Small intestine (tissue), 7 donors: ENCODE measurements at regions not wholly inside any gene's neighbourhood (a gene's known extent, or its start where the extent isn't known, plus 50 kb on each side); places are given as distances from the start of the nearest gene placed in this dataset.
A peak's percentile ranks its signal among the peaks of the same experiment; 100 is the strongest.

Experiments used
- DNase-seq, 2 donors: peaks; one replicate each; pipeline versions ENCODE4 v3.0.0 to v3.0.0-alpha.2; 2013
- FAIRE-seq: peaks from 2 replicates; lab custom pipeline; 2012; peaks lifted over from hg19 to GRCh38; lab: Jason Lieb, UNC
- H3K27ac ChIP-seq, 3 donors: one replicate each; pipeline ENCODE4 v1.5.1; 2013; ENCODE audit warnings: low read length in 2 of 3, mild to moderate bottlenecking in 2 of 3, control low read depth in 1 of 3, inconsistent platforms in 1 of 3, low read depth in 1 of 3, moderate library complexity in 1 of 3
- H3K27me3 ChIP-seq, 3 donors: one replicate each; pipeline ENCODE4 v1.6.1; 2013; ENCODE audit warnings: low read length in 3 of 3, inconsistent platforms in 1 of 3; ENCODE audit not compliant: control insufficient read depth in 3 of 3, insufficient read depth in 3 of 3
- H3K36me3 ChIP-seq, 3 donors: one replicate each; pipeline ENCODE4 v1.6.1; 2013; ENCODE audit warnings: low read length in 3 of 3, inconsistent platforms in 1 of 3, low read depth in 1 of 3, mild to moderate bottlenecking in 1 of 3, moderate library complexity in 1 of 3; ENCODE audit not compliant: control insufficient read depth in 3 of 3, insufficient read depth in 2 of 3
- H3K4me1 ChIP-seq, 3 donors: one replicate each; pipeline ENCODE4 v1.6.1; 2013; ENCODE audit warnings: low read length in 2 of 3, inconsistent platforms in 1 of 3, low read depth in 1 of 3, mild to moderate bottlenecking in 1 of 3, moderate library complexity in 1 of 3; ENCODE audit not compliant: control insufficient read depth in 3 of 3, insufficient read depth in 2 of 3
- H3K4me3 ChIP-seq, 3 donors: one replicate each; pipeline ENCODE4 v1.5.1; 2013; ENCODE audit warnings: low read length in 3 of 3, control low read depth in 1 of 3, inconsistent platforms in 1 of 3, low read depth in 1 of 3, mild to moderate bottlenecking in 1 of 3, moderate library complexity in 1 of 3
- H3K9me3 ChIP-seq, 2 donors: one replicate each; pipeline ENCODE4 v1.6.1; 2013; ENCODE audit warnings: low read depth in 1 of 2, low read length in 1 of 2; ENCODE audit not compliant: control insufficient read depth in 2 of 2, insufficient read depth in 1 of 2
- WGBS, 3 donors: extraction: QIAGEN DNeasy Blood & Tissue Kit; methylation state at CpG; one replicate each; pipeline ENCODE4 v1.1.7; 2013; 5-methylcytosine and 5-hydroxymethylcytosine counted together
- donor health status: healthy with polysubstance abuse.
- donor health status: control.
- donor health status: control.
- donor health status: Bipolar disorder and iron deficiency.
- donor health status: healthy.

- DNase-seq: no peak
- H3K27me3 ChIP-seq: no peaks in the 10 kb centered on the region
- H3K4me1 ChIP-seq: peaks cover 0 to 15% (median 4%) of the 10 kb centered on the region in 3 donors
- no peaks in the 10 kb centered on the region for H3K9me3 ChIP-seq
- H3K4me3 ChIP-seq: no peak overlapping the region
- FAIRE-seq: no peak
- 68 to 79% (median 70%) methylated on average over 13 of the region's 13 CpGs for WGBS, 3 donors
- no peak overlapping the region for H3K27ac ChIP-seq
- no peaks in the 10 kb centered on the region for H3K36me3 ChIP-seq
These were observed 121.4 kb upstream of the HS6ST1 start for GRCh38 chr2:128439791-128440665.

DNA sequence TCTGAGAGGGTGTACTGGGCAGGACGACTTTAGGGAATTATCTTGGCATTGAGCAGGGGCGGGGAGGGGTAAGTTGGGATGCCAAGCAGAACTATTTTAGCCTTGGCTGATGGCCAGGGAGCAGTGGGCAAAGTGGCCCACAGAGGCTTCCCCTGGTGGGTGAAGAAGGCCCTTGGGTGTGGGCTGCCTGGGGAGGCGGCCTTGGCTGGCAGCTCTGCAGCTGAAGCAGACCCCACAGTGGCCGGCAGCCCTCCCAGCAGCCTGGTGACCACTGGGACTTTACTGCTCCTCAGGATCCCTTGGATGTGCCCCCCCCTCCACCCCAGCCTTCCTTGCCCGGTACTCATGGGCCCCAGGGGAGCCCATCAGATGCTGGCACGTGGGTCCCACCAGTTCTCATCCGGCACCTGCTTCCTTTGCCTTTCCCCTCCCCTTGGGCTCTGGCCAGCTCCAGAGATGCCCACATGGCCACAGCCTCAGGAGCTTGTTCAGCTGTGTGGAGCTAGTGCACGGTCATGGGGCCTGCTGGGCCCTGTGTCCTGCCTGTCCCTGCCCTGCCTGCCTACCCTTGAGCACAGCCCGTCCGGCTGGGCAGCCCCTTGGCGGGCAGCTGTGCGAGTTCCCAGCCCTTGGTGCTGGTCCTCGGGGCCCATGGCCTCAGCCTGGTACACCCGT lies 122.1 kb upstream of the HS6ST1 start:
- DNase-seq: no peak
- Histone ChIP-seq H3K4me3 (no peak overlapping the region), H3K27ac (no peak overlapping the region), H3K9me3 (no peaks in the 10 kb centered on the region), H3K36me3 (no peaks in the 10 kb centered on the region), H3K27me3 (no peaks in the 10 kb centered on the region), H3K4me1 (peaks cover 0 to 15% (median 4%) of the 10 kb centered on the region in 3 donors)
- no peak for FAIRE-seq
- WGBS, 3 donors: 83 to 93% (median 90%) methylated on average over 12 to 14 of the region's 14 CpGs

- H3K27me3 ChIP-seq: no peaks in the 10 kb centered on the region
- 79 to 91% (median 87%) methylated on average over 15 to 18 of the region's 18 CpGs for WGBS, 3 donors
- no peaks in the 10 kb centered on the region for H3K9me3 ChIP-seq
- H3K4me3 ChIP-seq: no peak overlapping the region
- DNase-seq: no peak
- no peak for FAIRE-seq
- H3K27ac ChIP-seq: peak overlapping the region in 1 of 3 donors; percentile 46
- H3K4me1 ChIP-seq: peaks cover 0 to 15% (median 4%) of the 10 kb centered on the region in 3 donors
- no peaks in the 10 kb centered on the region for H3K36me3 ChIP-seq
These were observed 122.8 kb upstream of the HS6ST1 start for GRCh38 chr2:128441341-128442052.

DNA sequence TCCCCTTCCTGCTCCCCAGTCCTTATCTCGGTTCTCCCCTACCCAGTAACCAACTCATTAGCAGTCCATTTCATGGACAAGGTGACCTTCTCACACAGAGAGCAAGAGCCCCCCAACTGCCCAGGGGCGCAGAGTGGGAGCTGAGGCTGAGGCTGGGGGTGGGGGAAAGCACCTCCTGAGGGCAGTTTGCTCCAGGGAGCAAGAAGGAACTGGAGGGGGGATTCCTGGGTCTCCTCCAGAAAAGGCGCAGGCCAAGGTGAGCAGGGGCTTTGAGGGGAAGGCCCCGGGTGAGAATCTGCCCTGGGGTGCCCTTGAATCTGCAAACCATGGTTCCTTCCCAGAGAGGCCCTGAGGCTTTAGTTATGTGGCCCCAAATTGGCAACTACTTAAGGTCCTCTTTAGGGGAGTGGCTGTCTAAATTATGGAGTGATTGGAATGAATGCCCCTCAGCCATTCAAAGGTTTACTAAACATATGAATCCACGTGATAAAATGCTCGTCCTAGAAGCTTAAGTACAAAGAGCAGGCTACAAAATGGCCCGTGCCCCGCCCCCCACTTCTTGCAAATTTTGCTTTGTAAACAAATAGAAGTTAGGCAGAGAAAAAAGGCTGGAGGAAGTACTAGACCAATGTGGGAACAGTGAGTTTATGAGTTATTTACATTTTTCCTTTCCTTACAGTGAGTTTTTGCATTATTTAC lies 123.5 kb upstream of the HS6ST1 start:
- Histone ChIP-seq H3K36me3 (no peaks in the 10 kb centered on the region), H3K9me3 (no peaks in the 10 kb centered on the region), H3K4me3 (no peak overlapping the region), H3K27me3 (no peaks in the 10 kb centered on the region), H3K27ac (peak overlapping the region in 2 of 3 donors; percentile 34 to 46), H3K4me1 (peaks cover 0 to 15% (median 4%) of the 10 kb centered on the region in 3 donors)
- no peak for FAIRE-seq
- DNase-seq: peak; percentile 34 to 77
- 39 to 49% (median 40%) methylated on average over 8 of the region's 8 CpGs for WGBS, 3 donors

- 46 to 65% (median 58%) methylated on average over 10 of the region's 10 CpGs for WGBS, 3 donors
- no peaks in the 10 kb centered on the region for H3K9me3 ChIP-seq
- DNase-seq (no peak), FAIRE-seq (no peak)
- H3K4me3 ChIP-seq: no peak overlapping the region
- H3K4me1 ChIP-seq: peaks cover 0 to 15% (median 4%) of the 10 kb centered on the region in 3 donors
- no peaks in the 10 kb centered on the region for H3K36me3 ChIP-seq
- H3K27me3 ChIP-seq: no peaks in the 10 kb centered on the region
- peak overlapping the region in 2 of 3 donors; percentile 34 to 50 for H3K27ac ChIP-seq
These were observed 124.2 kb upstream of the HS6ST1 start for GRCh38 chr2:128442891-128443302.

- no peak for DNase-seq
- WGBS, 3 donors: 84 to 86% (median 85%) methylated on average over 7 of the region's 7 CpGs
These were observed 125.6 kb upstream of the HS6ST1 start for GRCh38 chr2:128444121-128444771.

DNA sequence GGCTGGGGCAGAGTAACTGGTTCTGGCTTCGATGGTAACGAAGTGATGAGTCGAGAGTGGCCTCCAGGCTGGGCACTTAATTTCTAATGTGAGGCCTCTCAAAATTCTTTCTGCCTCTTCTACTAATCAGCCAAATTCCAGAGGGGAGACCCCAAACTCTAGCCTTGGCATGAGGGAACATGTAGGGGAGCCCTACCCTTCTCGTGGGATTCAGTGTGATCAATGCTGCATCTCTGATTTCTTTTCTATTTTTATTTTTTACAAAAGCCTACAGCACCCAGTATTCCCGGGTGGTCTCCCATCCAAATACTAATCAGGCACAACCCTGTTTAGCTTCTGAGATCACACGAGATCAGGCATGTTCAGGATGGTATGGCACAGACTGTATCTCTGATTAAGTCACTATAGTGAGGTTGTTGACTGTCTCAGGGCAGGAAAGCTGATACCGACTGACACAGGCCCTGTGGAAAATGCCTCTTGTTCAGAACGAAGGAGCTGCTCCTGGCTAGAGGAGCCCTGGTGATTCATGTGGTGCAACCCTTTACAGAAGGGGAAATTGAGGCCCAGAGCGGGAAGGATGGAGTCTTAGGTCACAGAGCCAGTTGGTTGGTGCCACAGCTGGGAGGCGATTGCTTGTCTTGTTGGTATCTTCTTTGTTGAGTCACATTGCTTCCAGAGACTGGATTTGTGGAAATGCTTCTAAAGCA lies 126.3 kb upstream of the HS6ST1 start:
- H3K4me3 ChIP-seq: no peak overlapping the region
- 76 to 80% (median 78%) methylated on average over 10 of the region's 10 CpGs for WGBS, 3 donors
- H3K36me3 ChIP-seq: no peaks in the 10 kb centered on the region
- FAIRE-seq (no peak), DNase-seq (no peak)
- H3K27ac ChIP-seq: peak overlapping the region in 1 of 3 donors; percentile 55
- peaks cover 0 to 15% (median 4%) of the 10 kb centered on the region in 3 donors for H3K4me1 ChIP-seq
- no peaks in the 10 kb centered on the region for H3K9me3 ChIP-seq
- no peaks in the 10 kb centered on the region for H3K27me3 ChIP-seq

More at GRCh38 chr2:128444121-128444771, 125.6 kb upstream of the HS6ST1 start:
- H3K27ac ChIP-seq: peak overlapping the region in 1 of 3 donors; percentile 10
- no peak for FAIRE-seq
- H3K36me3 ChIP-seq: no peaks in the 10 kb centered on the region
- H3K9me3 ChIP-seq: no peaks in the 10 kb centered on the region
- no peaks in the 10 kb centered on the region for H3K27me3 ChIP-seq
- no peak overlapping the region for H3K4me3 ChIP-seq
- H3K4me1 ChIP-seq: peaks cover 0 to 15% (median 4%) of the 10 kb centered on the region in 3 donors
